Raji (cell line): ENCODE measurements at regions not wholly inside any gene's neighbourhood (a gene's known extent, or its start where the extent isn't known, plus 50 kb on each side); places are given as distances from the start of the nearest gene placed in this dataset.

ENCODE experiments used
- POLR2A ChIP-seq: IDR thresholded peaks from 2 replicates; pipeline ENCODE4 v1.6.1; 2011; ENCODE audit warnings: low read depth, low read length, control low read depth; ENCODE audit not compliant: insufficient read depth

GRCh38 chr2:133871545-133872209, 303.4 kb upstream of the NCKAP5 start:
- no peak for TF ChIP-seq POLR2A

- no peak for TF ChIP-seq POLR2A
These were observed 310.1 kb upstream of the NCKAP5 start for GRCh38 chr2:133878326-133878725.

- TF ChIP-seq POLR2A, result no peak
These were observed 311.4 kb upstream of the NCKAP5 start for GRCh38 chr2:133879703-133880102.

DNA sequence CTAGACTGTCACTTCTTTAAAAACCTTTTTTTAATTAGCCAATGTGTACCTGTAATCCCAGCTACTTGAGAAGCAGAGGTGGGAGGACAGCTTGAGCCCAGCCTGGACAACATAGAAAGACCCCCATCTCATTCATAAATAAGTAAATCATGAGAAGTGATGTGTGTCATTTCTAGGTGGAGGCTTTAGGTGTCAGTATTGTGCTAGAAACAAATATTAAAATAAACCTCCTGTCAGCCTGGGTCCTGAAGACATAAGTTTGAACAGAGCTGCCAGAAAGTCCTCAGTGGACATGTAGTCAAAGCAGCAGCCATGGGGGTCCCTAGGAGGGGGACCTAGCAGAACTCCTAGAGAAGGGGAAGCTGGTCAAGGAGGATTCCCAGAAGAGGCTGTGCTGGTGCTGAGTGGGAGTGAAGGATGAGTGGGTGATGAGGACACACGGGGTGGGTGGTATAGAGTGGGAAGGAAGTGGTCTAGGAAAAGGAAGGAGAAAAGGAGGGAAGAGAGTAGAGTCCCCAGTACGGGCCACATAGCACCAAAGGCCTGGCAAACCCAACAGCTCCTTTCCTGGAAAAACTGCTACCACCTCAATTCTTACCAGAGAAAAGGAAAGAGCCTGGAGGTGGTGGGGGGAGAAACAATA, 316.6 kb upstream of the NCKAP5 start:
- TF ChIP-seq POLR2A, result no peak

DNA sequence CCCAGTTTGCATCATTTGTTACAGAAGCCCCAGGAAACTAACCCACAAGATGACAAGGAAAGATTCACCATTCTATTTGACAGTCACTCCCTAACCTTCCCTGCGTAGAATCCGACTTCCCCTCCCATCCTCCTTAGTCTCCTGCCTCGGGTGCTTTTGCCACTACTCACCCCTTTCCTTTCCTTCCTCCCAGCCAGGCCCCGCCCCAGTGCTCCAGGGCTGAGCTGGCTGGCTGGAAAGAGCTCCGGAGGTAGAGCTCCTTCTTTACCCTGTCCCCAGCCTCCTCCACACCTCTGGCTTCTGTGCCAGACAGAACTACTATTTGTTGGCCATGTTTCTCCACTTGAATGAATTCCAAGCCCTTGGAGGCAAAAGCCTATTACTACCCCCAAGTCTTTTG, 317.6 kb upstream of the NCKAP5 start:
- no peak for TF ChIP-seq POLR2A

DNA sequence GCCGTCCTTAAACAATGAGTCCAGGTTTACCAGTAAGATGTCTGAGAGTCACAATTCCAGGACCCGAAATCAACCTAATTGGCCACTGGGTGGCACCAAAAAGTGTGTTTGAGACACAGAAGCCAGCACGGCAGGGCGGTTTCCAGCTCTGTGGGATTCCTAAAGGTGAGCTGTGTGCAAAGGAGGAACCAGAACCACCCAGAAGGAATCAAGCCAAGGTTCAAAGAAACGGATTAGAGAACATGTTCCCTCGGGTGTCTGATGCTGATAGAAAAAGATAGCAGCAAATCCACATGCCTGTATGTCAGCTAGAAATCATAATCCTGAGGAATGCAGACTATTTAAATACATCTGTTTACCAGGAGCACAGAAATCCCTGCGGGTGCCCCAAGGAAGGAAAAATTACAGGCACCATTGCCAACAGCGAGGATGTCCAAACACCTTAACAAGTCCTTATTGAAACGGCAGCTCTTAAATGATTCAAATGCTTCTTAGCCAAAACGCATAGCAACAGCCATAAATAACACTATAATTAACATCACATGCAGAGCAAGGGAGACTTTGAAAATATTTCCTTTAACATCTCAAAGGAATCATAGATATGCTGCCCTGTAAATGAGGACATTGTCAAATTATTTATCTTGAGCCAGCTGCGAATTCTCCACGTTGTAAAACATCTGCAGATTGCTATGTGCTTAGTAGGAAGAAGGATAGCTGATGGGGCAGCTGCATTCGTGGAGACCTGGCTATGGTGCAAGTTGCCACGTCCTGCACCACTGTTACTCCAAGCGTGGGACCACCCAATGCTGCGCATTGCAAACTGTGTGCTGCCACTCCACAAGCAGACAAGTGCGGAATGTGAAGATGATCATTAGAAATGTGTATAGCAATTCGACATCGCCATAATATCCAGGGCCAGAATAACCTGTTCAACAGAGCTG, 318.7 kb upstream of the NCKAP5 start:
- no peak for TF ChIP-seq POLR2A

DNA sequence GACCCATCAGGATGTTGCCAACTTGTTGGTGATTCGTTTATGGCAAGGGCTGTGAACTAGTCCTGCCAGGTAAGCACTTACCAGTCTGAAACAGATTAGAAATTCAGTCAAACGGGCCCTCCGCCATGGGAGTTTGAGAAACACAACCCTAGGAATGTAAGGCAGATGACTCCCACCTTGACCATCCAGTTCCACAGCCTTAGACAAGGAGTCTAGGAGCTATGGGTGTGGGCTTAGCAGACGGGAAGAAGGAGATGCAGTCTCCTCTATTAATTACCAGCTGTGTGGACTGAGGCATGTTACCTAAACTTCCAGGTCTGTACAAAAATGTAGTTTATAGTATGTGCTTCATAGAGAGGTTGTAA, 319.4 kb upstream of the NCKAP5 start:
- no peak for TF ChIP-seq POLR2A

- no peak for TF ChIP-seq POLR2A
These were observed 319.8 kb upstream of the NCKAP5 start for GRCh38 chr2:133888107-133888506.

GRCh38 chr2:133888621-133889219, 320.5 kb upstream of the NCKAP5 start:
- no peak for TF ChIP-seq POLR2A

DNA sequence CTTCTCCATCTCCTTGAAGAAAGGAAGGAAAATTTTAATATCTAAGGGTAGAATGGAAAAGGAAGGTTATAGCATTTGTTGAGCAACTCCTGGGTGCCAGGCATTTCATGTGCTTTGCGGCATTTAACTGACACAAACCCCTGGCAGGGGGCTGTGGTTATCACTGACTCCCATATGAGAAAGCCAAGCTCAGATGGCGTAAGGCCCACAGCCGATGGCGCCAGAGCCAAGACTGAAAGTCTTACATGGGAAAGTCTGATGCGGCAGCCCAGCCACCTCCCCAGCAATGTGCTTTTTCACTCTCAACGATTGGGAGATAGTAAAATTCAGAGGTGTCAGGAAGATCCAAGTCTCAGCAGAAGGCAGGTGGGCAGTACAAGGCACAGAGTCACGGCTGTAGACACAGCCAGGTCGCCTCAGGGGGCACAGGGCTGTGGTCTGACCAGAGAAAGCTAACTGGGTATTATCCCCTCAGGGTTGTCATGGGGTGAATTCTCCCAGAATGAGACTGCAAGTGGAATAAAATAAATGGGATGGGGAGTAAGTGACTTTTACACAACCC, 324.2 kb upstream of the NCKAP5 start:
- TF ChIP-seq POLR2A, result no peak

DNA sequence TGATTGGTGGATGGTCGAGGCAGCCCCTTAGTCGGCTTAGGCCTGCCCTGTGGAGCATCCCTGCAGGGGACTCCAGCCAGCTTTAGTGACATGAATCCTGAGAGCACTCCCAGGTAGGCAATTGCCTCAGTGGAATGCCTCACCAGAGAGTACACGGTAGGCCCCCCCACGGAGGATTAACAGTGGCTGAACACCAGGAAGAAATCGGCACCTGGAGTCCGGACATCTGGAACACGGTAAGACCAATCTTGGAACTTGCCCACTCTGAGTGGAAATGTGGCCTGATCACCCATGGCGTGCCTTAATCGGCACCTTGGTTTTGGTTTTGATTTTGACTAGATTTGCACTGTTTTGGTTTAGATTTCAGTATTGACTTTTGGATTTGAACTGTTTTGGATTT, 326.2 kb upstream of the NCKAP5 start:
- no peak for TF ChIP-seq POLR2A

GRCh38 chr2:133900909-133901308, 332.6 kb upstream of the NCKAP5 start:
- no peak for TF ChIP-seq POLR2A

- TF ChIP-seq POLR2A, result no peak
These were observed 338.1 kb upstream of the NCKAP5 start for GRCh38 chr2:133906396-133906795.

- no peak for TF ChIP-seq POLR2A
These were observed 338.7 kb upstream of the NCKAP5 start for GRCh38 chr2:133906926-133907325.

- no peak for TF ChIP-seq POLR2A
These were observed 339.9 kb upstream of the NCKAP5 start for GRCh38 chr2:133908171-133908570.

- no peak for TF ChIP-seq POLR2A
These were observed 335.7 kb upstream of the MGAT5 start for GRCh38 chr2:133918141-133918540.

DNA sequence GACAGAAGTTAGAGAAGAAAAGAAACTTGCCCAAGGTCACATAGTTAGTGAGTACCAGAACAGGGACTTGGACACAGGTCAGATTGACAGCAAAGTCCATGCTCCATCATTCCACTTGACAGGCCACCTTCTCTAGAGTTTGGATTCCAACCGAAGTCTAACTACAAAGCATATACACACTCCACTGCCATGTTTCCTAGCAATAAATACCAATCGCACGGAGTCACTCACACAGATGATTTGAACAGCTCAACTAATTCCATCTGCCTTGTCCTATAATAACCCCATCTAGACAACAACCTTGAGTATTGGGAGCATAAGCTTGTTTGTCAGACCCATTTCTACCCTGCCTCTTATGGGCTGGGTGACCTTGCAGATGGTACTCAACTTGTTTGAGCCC, 334.6 kb upstream of the MGAT5 start:
- no peak for TF ChIP-seq POLR2A
